IPS-11a (cell line): ENCODE measurements at regions not wholly inside any gene's neighbourhood (a gene's known extent, or its start where the extent isn't known, plus 50 kb on each side); places are given as distances from the start of the nearest gene placed in this dataset.
"Not testable (repeated sequence)": the region's sequence is repeated elsewhere in the genome, so short reads cannot be mapped to it uniquely, and the experiment has no call there.

Source experiments
- H3K4me3 ChIP-seq: one replicate; pipeline ENCODE4 v1.5.1; 2013; ENCODE audit warnings: low read depth, low read length, control low read depth

DNA sequence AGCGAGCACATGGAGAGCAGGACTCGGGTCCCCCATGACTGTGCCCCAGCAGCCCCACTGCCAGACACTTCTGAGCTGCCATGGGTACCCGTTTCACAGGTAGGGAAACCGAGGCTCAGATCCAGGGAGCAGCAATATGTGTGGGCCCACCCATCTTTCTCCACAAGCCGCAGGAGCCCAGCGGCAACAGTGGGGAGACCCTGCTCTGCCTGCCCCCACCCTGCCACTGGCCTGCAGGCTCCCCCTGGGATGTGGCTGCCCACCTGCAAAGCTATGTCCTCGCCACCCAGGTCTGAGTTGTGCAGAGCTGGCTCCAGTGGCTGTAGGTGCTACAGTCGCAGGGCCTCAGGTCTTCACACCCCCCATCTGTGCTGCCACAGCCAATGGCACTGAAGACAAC, 50.6 kb upstream of the C1QTNF9B start:
- no peak overlapping the region for H3K4me3 ChIP-seq

GRCh38 chr13:23949200-23949599, 51.9 kb upstream of the C1QTNF9B start:
- H3K4me3 ChIP-seq, result no peak overlapping the region

DNA sequence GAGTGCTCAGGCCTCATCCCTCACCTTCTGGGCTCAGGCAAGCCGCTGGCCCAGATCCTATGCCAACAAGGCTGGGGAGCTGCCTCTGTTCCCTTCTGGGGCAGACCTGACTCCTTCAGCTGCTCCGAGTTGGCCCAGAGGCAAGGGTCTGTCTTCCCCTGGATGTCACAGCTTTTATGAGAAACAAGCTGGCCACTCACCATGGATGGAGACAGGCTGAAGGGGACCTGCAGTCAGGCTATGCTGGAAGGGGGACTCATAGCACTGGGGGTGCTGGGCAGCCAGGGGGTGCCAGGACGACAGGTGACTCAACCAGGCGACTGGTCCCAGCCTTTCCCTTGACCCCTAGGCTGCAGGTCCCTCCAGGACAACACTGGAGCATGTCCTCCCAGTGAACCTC, 52.4 kb upstream of the C1QTNF9B start:
- H3K4me3 ChIP-seq, result no peak overlapping the region

DNA sequence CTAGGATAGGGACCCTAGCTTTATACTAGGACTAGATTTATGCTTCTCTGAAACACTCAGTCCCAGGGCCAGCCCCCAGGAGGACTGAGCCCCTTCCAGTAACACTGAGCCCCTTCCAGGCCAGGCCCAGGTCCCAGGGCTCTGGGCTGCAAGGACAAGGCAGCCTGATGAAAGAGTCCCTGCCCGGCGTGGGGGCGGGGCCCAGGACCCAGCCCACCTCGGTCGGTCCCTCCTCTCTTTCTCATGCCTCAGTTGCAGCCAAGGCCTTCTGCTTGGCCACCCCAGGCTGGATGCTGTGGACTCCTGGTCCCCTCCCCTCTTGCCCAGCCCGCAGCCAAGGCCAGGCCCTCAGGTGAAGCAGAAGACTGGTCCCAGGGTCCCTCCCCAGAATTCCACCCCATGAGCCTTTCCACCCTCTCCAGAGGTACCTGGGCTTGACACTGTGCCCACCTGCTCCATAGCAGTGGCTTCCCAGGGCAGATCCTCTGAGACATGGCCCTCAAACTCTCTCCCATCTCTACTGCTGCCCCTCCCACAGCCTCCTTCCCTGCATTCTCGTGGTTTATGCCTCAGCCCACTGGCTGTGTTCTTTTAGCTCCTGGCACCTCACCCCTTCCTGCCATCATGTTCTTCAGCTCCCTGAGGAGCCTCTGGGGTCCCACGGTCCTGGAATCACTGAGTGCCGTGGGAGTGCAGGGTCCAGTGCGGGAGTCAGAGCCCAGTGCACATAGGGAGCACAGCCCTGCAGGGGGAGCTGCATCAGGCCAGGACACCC, 53.6 kb upstream of the C1QTNF9B start:
- no peak overlapping the region for H3K4me3 ChIP-seq

GRCh38 chr13:23952796-23953195, 55.5 kb upstream of the C1QTNF9B start:
- H3K4me3 ChIP-seq, result no peak overlapping the region

- H3K4me3 ChIP-seq, result no peak overlapping the region
Measured at GRCh38 chr13:23953860-23954512, 56.7 kb upstream of the C1QTNF9B start.

DNA sequence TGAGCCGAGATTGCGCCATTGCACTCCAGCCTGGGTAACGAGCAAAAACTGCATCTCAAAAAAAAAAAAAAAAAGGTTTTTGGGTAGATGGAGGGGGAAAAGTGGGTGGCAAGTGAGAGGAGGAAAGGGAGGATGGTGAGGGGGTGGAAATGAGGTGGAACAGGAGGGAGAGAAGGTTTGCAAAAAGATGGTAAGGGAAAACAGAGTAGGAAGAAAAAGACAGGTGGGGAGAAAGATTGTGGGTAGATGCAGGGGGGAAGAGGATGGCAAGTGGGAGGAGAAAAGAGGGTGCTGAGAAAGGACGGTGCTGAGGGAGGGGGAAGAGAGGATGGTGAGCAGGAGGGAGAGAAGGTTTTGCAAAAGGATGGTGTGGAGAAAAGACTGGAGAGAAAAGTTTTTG, 57.8 kb upstream of the C1QTNF9B start:
- no peak overlapping the region for H3K4me3 ChIP-seq

- no peak overlapping the region for H3K4me3 ChIP-seq
Measured at GRCh38 chr13:23956106-23956505, 58.8 kb upstream of the C1QTNF9B start.

GRCh38 chr13:23957981-23958380, 60.7 kb upstream of the C1QTNF9B start:
- H3K4me3 ChIP-seq, result no peak overlapping the region

DNA sequence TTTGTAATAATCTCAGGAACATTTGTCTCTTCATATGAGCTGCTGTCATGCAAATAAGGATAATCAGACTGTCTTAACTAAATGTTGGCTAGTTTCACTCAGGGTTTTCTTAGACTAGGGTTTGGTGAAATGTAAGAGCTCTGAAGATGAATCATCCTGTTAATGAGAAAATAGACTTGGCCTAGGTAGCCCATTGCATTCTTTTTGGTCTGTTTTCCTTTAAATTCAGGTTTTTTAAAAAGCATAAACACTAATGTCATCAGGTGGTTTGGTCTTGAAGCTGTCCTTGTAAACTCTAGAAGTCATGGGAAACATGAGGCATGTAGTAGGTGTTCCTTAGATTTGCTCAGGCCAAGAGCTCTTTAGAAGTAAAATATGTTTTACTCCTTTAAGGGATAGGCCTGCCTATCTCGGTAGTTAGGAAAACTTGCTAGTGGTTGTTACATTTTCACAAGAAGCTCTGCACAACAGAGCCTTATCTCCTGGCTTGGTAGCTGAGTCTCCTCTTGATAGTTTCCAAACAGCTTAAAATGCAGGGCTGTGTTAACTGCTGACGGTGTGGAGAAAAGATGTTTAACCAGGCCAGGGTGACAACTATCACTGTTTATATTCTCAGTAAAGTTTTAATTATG, 62.0 kb upstream of the C1QTNF9B start:
- H3K4me3 ChIP-seq, result no peak overlapping the region

- no peak overlapping the region for H3K4me3 ChIP-seq
Measured at GRCh38 chr13:23960566-23961156, 63.4 kb upstream of the C1QTNF9B start.

GRCh38 chr13:23963184-23963931, 66.1 kb upstream of the C1QTNF9B start:
- H3K4me3 ChIP-seq, result no peak overlapping the region

DNA sequence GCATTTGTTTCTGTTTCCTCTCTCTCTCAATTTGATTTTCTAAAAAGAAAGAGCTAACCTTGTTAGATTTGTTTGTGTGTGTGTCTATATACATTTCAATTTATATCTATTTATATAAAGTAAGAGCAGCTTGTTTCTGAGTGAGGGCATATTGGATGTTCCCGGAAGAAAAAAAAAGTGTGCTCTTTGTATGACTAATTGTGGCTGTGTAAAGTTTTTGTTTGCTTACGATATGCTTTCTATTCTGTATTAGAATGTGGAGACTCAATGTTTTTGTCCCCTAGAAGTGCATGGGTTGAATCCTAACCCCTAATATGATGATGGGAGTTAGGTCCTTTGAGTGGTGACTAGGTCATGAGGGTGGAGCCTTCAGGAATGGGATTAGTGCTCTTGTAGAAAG, 66.6 kb upstream of the C1QTNF9B start:
- no peak overlapping the region for H3K4me3 ChIP-seq

- no peak overlapping the region for H3K4me3 ChIP-seq
Measured at GRCh38 chr13:23965346-23965745, 68.0 kb upstream of the C1QTNF9B start.

- no peak overlapping the region for H3K4me3 ChIP-seq
Measured at GRCh38 chr13:23966221-23966690, 69.0 kb upstream of the C1QTNF9B start.

DNA sequence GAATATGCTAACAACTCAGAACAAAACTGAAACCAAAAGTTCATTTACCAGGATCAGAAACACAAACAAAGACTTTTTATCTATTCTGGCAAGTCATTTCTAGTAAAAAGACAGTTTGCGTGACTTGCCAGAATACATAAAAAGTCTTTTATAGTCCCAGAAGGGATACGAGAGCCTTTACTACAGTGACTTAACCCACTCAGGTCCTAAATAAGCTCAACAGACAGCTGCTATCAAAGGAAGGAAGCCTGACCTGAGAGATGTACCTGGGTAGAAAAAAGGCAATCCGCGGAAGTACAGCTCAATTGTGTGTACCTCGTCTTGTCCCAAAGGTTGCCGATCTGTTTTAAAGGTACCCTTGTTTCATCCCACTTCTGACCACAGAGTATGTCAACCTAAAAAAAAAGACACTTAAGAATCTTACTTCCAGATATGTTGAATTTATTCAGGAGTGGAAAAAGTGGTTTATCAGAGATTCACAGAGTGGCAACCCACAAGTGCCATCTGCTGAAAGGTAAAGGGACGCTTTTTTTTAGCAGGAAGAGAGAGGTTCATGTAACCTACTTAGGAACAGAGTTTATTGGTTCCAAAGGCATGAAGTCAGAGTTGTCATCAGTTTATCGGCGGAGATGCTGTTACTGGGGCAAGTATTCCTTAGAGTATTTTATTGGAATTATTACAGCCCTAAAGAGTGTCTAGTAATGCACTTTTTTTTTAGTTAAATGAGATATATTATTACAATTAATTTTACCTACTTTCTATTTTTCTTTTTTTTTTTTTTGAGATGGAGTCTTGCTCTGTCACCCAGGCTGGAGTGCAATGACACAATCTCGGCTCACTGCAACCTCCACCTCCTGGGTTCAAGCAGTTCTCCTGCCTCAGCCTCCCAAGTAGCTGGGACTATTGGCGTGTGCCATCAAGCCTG, 69.7 kb upstream of the C1QTNF9B start:
- H3K4me3 ChIP-seq, result no peak overlapping the region

- H3K4me3 ChIP-seq, result not testable (repeated sequence)
Measured at GRCh38 chr13:23967792-23968191, 70.5 kb upstream of the C1QTNF9B start.

DNA sequence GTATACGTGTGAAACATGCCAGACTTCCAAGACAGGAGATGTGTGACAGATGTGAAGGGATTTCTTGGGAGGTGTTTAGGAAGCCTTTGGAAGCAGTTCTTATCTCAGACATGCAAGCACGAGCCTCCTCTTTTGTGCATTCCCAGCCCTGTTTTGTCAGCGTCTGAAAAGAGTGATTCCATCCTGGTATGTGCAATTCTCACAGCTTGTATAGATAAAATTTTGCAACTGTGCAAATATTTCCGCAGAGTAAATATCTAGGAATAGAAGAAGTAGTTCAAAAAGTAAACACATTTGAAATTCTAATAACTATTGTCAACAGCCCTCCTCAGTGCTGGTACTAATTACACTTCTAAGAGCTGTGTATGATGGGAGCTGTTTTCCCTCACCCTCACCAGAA, 72.3 kb upstream of the C1QTNF9B start:
- no peak overlapping the region for H3K4me3 ChIP-seq

- H3K4me3 ChIP-seq, result peak overlapping the region; percentile 67
Measured at GRCh38 chr13:23979361-23980159, 82.3 kb upstream of the C1QTNF9B start.
